Astrocyte of the cerebellum (primary cell): ENCODE measurements at regions not wholly inside any gene's neighbourhood (a gene's known extent, or its start where the extent isn't known, plus 50 kb on each side); places are given as distances from the start of the nearest gene placed in this dataset.

Experiments
- DNase-seq: peaks from one replicate; pipeline ENCODE4 v3.0.0-alpha.2; 2011; ENCODE audit warnings: low read depth
- H3K4me3 ChIP-seq: 2 replicates; pipeline ENCODE4 v1.5.1; 2011; ENCODE audit warnings: mild to moderate bottlenecking, low read depth, low read length, moderate library complexity
- in situ Hi-C: cut with HindIII; loops from 2 replicates; pipeline ENCODE4 v1.10.0; 2017; ENCODE audit warnings: low sequenced_read_pairs
- TF ChIP-seq, protein P1 (sequence below): IDR thresholded peaks from 2 replicates; pipeline ENCODE4 v1.5.1; 2012; ENCODE audit warnings: low read length, low read depth, moderate library complexity, mild to moderate bottlenecking; ENCODE audit errors: missing control alignments

DNA sequence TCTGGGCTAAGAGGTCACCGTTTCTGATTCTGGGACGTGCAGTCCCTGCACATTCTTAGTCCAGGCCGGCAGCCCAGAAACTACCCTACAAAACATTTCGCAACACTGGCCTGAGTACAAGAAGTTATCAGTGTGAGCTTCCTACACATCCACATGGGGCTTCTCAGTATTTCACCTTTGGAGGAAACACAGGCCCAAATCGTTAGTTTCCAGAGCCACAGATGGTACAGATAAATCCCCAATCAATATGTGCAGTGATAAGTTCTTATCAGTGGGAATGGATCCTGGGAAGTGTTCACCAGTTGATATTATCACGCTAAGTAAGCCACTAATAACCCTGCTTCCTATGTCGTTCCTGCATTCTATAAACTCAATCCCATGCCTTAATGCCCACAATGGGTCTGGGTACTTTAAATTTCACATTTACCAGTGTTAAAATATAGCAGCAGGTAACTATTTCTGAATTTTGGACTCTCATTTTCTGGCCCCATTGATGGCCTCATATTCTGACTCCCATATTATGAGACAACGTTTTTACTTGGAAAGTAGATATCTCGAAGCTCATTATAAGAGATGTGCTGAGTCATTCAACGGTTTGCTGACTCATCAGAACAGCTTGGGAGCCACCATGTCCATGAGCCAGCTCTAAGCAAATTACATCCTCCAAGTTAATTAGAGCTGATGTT, 370.2 kb upstream of the MAF start:
- no peak overlapping the region for H3K4me3 ChIP-seq
- DNase-seq: no peak
- TF ChIP-seq, protein P1, sequence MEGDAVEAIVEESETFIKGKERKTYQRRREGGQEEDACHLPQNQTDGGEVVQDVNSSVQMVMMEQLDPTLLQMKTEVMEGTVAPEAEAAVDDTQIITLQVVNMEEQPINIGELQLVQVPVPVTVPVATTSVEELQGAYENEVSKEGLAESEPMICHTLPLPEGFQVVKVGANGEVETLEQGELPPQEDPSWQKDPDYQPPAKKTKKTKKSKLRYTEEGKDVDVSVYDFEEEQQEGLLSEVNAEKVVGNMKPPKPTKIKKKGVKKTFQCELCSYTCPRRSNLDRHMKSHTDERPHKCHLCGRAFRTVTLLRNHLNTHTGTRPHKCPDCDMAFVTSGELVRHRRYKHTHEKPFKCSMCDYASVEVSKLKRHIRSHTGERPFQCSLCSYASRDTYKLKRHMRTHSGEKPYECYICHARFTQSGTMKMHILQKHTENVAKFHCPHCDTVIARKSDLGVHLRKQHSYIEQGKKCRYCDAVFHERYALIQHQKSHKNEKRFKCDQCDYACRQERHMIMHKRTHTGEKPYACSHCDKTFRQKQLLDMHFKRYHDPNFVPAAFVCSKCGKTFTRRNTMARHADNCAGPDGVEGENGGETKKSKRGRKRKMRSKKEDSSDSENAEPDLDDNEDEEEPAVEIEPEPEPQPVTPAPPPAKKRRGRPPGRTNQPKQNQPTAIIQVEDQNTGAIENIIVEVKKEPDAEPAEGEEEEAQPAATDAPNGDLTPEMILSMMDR: no peak
- in situ Hi-C loops: no loop called here

DNA sequence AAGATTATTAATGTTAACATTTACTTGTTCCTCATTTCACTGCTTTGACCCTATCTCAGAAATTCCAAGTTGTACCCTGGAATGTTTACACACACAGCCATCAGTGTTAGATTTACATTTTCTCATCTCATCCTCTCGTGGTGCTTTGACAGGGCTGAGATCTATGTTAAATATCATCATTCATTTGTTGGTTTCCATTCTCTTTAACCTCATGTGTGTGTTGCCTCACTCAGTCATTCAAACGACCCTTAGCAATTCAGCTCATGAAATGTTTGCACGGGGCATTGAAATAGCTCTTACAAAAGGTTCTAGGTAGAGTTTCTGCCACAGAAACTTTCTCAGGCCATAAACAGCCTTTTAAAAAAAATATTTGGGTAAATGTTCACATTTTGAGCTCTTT, 369.6 kb upstream of the MAF start:
- no peak overlapping the region for H3K4me3 ChIP-seq
- TF ChIP-seq, protein P1: no peak
- in situ Hi-C loops: no loop called here
- DNase-seq: no peak

- no peak overlapping the region for H3K4me3 ChIP-seq
Measured at GRCh38 chr16:79969458-79969857, 368.9 kb upstream of the MAF start.

GRCh38 chr16:79966226-79966625, 365.7 kb upstream of the MAF start:
- DNase-seq: no peak
- no peak overlapping the region for H3K4me3 ChIP-seq
- TF ChIP-seq, protein P1: no peak
- in situ Hi-C loops: no loop called here

More at GRCh38 chr16:79969458-79969857, 368.9 kb upstream of the MAF start:
- TF ChIP-seq, protein P1: no peak
- DNase-seq: no peak
- in situ Hi-C loops: no loop called here

GRCh38 chr16:79965718-79966117, 365.2 kb upstream of the MAF start:
- no peak for DNase-seq
- in situ Hi-C loops: no loop called here
- TF ChIP-seq, protein P1: no peak
- no peak overlapping the region for H3K4me3 ChIP-seq

- in situ Hi-C loops: no loop called here
- TF ChIP-seq, protein P1: no peak
Measured at GRCh38 chr16:79964104-79964503, 363.6 kb upstream of the MAF start.

More at GRCh38 chr16:79964104-79964503, 363.6 kb upstream of the MAF start:
- no peak for DNase-seq
- no peak overlapping the region for H3K4me3 ChIP-seq
